HEK293 (cell line): ENCODE measurements at regions not wholly inside any gene's neighbourhood (a gene's known extent, or its start where the extent isn't known, plus 50 kb on each side); places are given as distances from the start of the nearest gene placed in this dataset.

Experiments
- CTCF ChIA-PET: fragments of 350-600 bp; formaldehyde crosslinking; extraction: SDS; loops from one replicate; lab custom pipeline; 2021; ENCODE audit warnings: antibody characterized with exemption; lab: Yijun Ruan, JAX
- POLR2A ChIA-PET: fragments of 300-600 bp; formaldehyde crosslinking; extraction: SDS; loops from one replicate; lab custom pipeline; 2020; ENCODE audit warnings: antibody characterized with exemption, inconsistent platforms; lab: Yijun Ruan, JAX
- H3K27ac ChIP-seq: fragments of 200-500 bp; sonication (Bioruptor generic); 2 replicates; pipeline ENCODE4 v1.5.1; 2014; ENCODE audit warnings: low read depth, low read length, control low read depth, inconsistent platforms; ENCODE audit errors: extremely low read depth
- H3K36me3 ChIP-seq, 2 experiments: fragments of 200-500 bp in 1 of 2; sonication (Bioruptor generic) in 1 of 2; 1 replicate in 1 of 2; 2 replicates in 1 of 2; pipeline ENCODE4 v1.5.1; 2014 to 2017; ENCODE audit warnings: inconsistent platforms in 2 of 2, low read length in 2 of 2; ENCODE audit not compliant: control insufficient read depth in 2 of 2, insufficient read depth in 1 of 2
- H3K4me1 ChIP-seq: fragments of 200-500 bp; sonication (Bioruptor generic); 2 replicates; pipeline ENCODE4 v1.5.1; 2014; ENCODE audit warnings: mild to moderate bottlenecking, low read length, inconsistent platforms; ENCODE audit not compliant: control insufficient read depth, insufficient read depth
- H3K4me3 ChIP-seq: 2 replicates; pipeline ENCODE4 v1.5.1; 2011; ENCODE audit warnings: low read depth, mild to moderate bottlenecking, control low read depth, low read length, moderate library complexity
- H3K9me3 ChIP-seq: fragments of 200-500 bp; sonication (Bioruptor generic); 2 replicates; pipeline ENCODE4 v1.5.1; 2014; ENCODE audit warnings: low read depth, low read length, inconsistent platforms; ENCODE audit not compliant: control insufficient read depth, insufficient read depth
- BCL11B ChIP-seq: fragments of 450-650 bp; formaldehyde crosslinking; IDR thresholded peaks from 2 replicates; pipeline ENCODE4 v1.5.1; 2016; ENCODE audit warnings: low read depth, missing biosample characterization, missing genetic modification characterization
- INSM2 ChIP-seq: fragments of 450-650 bp; formaldehyde crosslinking; IDR thresholded peaks from 2 replicates; pipeline ENCODE4 v1.5.1; 2016; ENCODE audit warnings: missing biosample characterization, missing genetic modification characterization
- KLF7 ChIP-seq: fragments of 450-650 bp; formaldehyde crosslinking; IDR thresholded peaks from 2 replicates; pipeline ENCODE4 v1.5.1; 2016; ENCODE audit warnings: missing biosample characterization, missing genetic modification characterization, borderline replicate concordance
- MEIS1 ChIP-seq: sonication (generic); formaldehyde crosslinking; IDR thresholded peaks from 2 replicates; pipeline ENCODE4 v1.8.1; 2022; ENCODE audit warnings: missing genetic modification reagents, mild to moderate bottlenecking, borderline replicate concordance
- MYNN ChIP-seq: fragments of 450-650 bp; formaldehyde crosslinking; IDR thresholded peaks from 2 replicates; pipeline ENCODE4 v1.5.1; 2016; ENCODE audit warnings: missing biosample characterization, missing genetic modification characterization, borderline replicate concordance
- OSR2 ChIP-seq: fragments of 450-650 bp; formaldehyde crosslinking; IDR thresholded peaks from 2 replicates; pipeline ENCODE4 v1.5.1; 2016; ENCODE audit warnings: missing biosample characterization, missing genetic modification characterization
- PRDM6 ChIP-seq: fragments of 450-650 bp; formaldehyde crosslinking; IDR thresholded peaks from 2 replicates; pipeline ENCODE4 v1.5.1; 2017; ENCODE audit warnings: missing biosample characterization, missing genetic modification characterization
- RBAK ChIP-seq: fragments of 450-650 bp; formaldehyde crosslinking; IDR thresholded peaks from 2 replicates; pipeline ENCODE4 v1.5.1; 2016; ENCODE audit warnings: missing biosample characterization, missing genetic modification characterization
- YY2 ChIP-seq: fragments of 450-650 bp; formaldehyde crosslinking; IDR thresholded peaks from 2 replicates; pipeline ENCODE4 v1.5.1; 2016; ENCODE audit warnings: missing biosample characterization, missing genetic modification characterization
- ZBTB44 ChIP-seq: fragments of 450-650 bp; IDR thresholded peaks from 2 replicates; pipeline ENCODE4 v1.5.1; 2018; ENCODE audit warnings: missing biosample characterization, mild to moderate bottlenecking, missing genetic modification characterization
- ZNF10 ChIP-seq: fragments of 450-650 bp; formaldehyde crosslinking; IDR thresholded peaks from 2 replicates; pipeline ENCODE4 v1.5.1; 2017; ENCODE audit warnings: missing biosample characterization, missing genetic modification characterization
- ZNF132 ChIP-seq: fragments of 450-650 bp; formaldehyde crosslinking; IDR thresholded peaks from 2 replicates; pipeline ENCODE4 v1.5.1; 2017; ENCODE audit warnings: missing biosample characterization, missing genetic modification characterization, borderline replicate concordance
- ZNF155 ChIP-seq: fragments of 450-650 bp; formaldehyde crosslinking; IDR thresholded peaks from 2 replicates; pipeline ENCODE4 v1.5.1; 2016; ENCODE audit warnings: missing biosample characterization, missing genetic modification characterization
- ZNF174 ChIP-seq: fragments of 450-650 bp; formaldehyde crosslinking; IDR thresholded peaks from 2 replicates; pipeline ENCODE4 v1.5.0; 2017; ENCODE audit warnings: missing biosample characterization, mild to moderate bottlenecking, missing genetic modification characterization
- ZNF202 ChIP-seq: fragments of 450-650 bp; formaldehyde crosslinking; IDR thresholded peaks from 2 replicates; pipeline ENCODE4 v1.5.1; 2016; ENCODE audit warnings: missing biosample characterization, missing genetic modification characterization, borderline replicate concordance
- ZNF211 ChIP-seq: fragments of 450-650 bp; formaldehyde crosslinking; IDR thresholded peaks from 2 replicates; pipeline ENCODE4 v1.5.1; 2016; ENCODE audit warnings: low read depth, missing biosample characterization, missing genetic modification characterization
- ZNF23 ChIP-seq: fragments of 450-650 bp; formaldehyde crosslinking; IDR thresholded peaks from 2 replicates; pipeline ENCODE4 v1.5.1; 2016; ENCODE audit warnings: missing biosample characterization, missing genetic modification characterization, borderline replicate concordance
- ZNF239 ChIP-seq: fragments of 450-650 bp; formaldehyde crosslinking; IDR thresholded peaks from 2 replicates; pipeline ENCODE4 v1.5.1; 2016; ENCODE audit warnings: missing biosample characterization, missing genetic modification characterization
- ZNF274 ChIP-seq, 2 experiments: fragments of 200-500 bp in 1 of 2; fragments of 450-650 bp in 1 of 2; sonication (Bioruptor generic) in 1 of 2; formaldehyde crosslinking in 1 of 2; IDR thresholded peaks; 2 replicates each; pipeline versions ENCODE4 v1.5.1 to v1.6.1; 2014 to 2016; ENCODE audit warnings: borderline replicate concordance in 1 of 2, inconsistent platforms in 1 of 2, low read length in 1 of 2, missing biosample characterization in 1 of 2, missing genetic modification characterization in 1 of 2
- ZNF366 ChIP-seq: fragments of 450-650 bp; formaldehyde crosslinking; conservative IDR thresholded peaks from 2 replicates; pipeline ENCODE4 v1.5.1; 2016; ENCODE audit warnings: missing biosample characterization, missing genetic modification characterization
- ZNF404 ChIP-seq: fragments of 450-650 bp; formaldehyde crosslinking; IDR thresholded peaks from 2 replicates; pipeline ENCODE4 v1.5.1; 2017; ENCODE audit warnings: missing biosample characterization, missing genetic modification characterization
- ZNF558 ChIP-seq: fragments of 450-650 bp; formaldehyde crosslinking; IDR thresholded peaks from 2 replicates; pipeline ENCODE4 v1.5.1; 2016; ENCODE audit warnings: missing biosample characterization, missing genetic modification characterization
- ZNF629 ChIP-seq: fragments of 450-650 bp; formaldehyde crosslinking; IDR thresholded peaks from 2 replicates; pipeline ENCODE4 v1.5.1; 2017; ENCODE audit warnings: missing biosample characterization, missing genetic modification characterization
- ZNF639 ChIP-seq: fragments of 450-650 bp; formaldehyde crosslinking; IDR thresholded peaks from 2 replicates; pipeline ENCODE4 v1.5.1; 2016; ENCODE audit warnings: missing biosample characterization, missing genetic modification characterization
- ZNF692 ChIP-seq: fragments of 450-650 bp; formaldehyde crosslinking; IDR thresholded peaks from 2 replicates; pipeline ENCODE4 v1.5.1; 2016; ENCODE audit warnings: missing biosample characterization, missing genetic modification characterization
- ZNF768 ChIP-seq: fragments of 450-650 bp; formaldehyde crosslinking; IDR thresholded peaks from 2 replicates; pipeline ENCODE4 v1.5.1; 2018; ENCODE audit warnings: missing biosample characterization, mild to moderate bottlenecking, missing genetic modification characterization
- ZNF830 ChIP-seq: fragments of 450-650 bp; IDR thresholded peaks from 2 replicates; pipeline ENCODE4 v1.5.0; 2018; ENCODE audit warnings: missing biosample characterization, missing genetic modification characterization, low read depth, mild to moderate bottlenecking, moderate library complexity
- ZSCAN30 ChIP-seq: fragments of 450-650 bp; IDR thresholded peaks from 2 replicates; pipeline ENCODE4 v1.5.1; 2018; ENCODE audit warnings: missing biosample characterization, mild to moderate bottlenecking, missing genetic modification characterization, moderate library complexity

- POLR2A ChIA-PET, result no interaction called here
- H3K4me1 ChIP-seq, result 0 out of 2 replicates have a peak, but pooled peaks cover 2% of the 10 kb centered on the region
- TF ChIP-seq RBAK (tag by site-specific recombination) (no peak), PRDM6 (tag by site-specific recombination) (peak; percentile 34; the same call in 1 of the 2 replicates), OSR2 (tag by site-specific recombination) (0 out of 2 replicates have a peak, but pooled peaks have one; percentile 8), ZNF830 (no peak), ZNF174 (tag by site-specific recombination) (no peak), MYNN (no peak), ZNF202 (tag by site-specific recombination) (no peak), ZBTB44 (tag by site-specific recombination) (no peak), YY2 (no peak), ZNF629 (tag by site-specific recombination) (peak; percentile 38; the same call in 1 of the 2 replicates), ZNF155 (tag by site-specific recombination) (no peak), INSM2 (tag by site-specific recombination) (0 out of 2 replicates have a peak, but pooled peaks have one; percentile 21), ZNF639 (0 out of 2 replicates have a peak, but pooled peaks have one; percentile 27), ZNF132 (tag by site-specific recombination) (no peak), ZNF10 (tag by site-specific recombination) (0 out of 2 replicates have a peak, but pooled peaks have one; percentile 25), BCL11B (tag by site-specific recombination) (no peak), ZNF274 (IDR thresholded peaks at IDR 0.05; ENCODE audit: low read length) (no peak), ZNF274 (tag by site-specific recombination; IDR thresholded peaks at IDR 0.05; ENCODE audit: borderline replicate concordance) (no peak), ZNF239 (tag by site-specific recombination) (no peak), ZNF692 (tag by site-specific recombination) (no peak), ZNF211 (tag by site-specific recombination) (no peak), ZNF768 (tag by site-specific recombination) (no peak), ZSCAN30 (tag by site-specific recombination) (no peak), ZNF366 (tag by site-specific recombination) (peak; percentile 53; the same call in 1 of the 2 replicates), ZNF404 (tag by site-specific recombination) (no peak), KLF7 (no peak), ZNF558 (no peak), ZNF23 (tag by site-specific recombination) (no peak), MEIS1 (CRISPR knock-in tag) (no peak)
Measured at GRCh38 chr3:151976211-151977050, 103.0 kb downstream of the SUCNR1 start.

More at GRCh38 chr3:151976211-151977050, 103.0 kb downstream of the SUCNR1 start:
- no peak overlapping the region for H3K27ac ChIP-seq
- CTCF ChIA-PET, result no interaction called here
- no peaks in the 10 kb centered on the region for H3K9me3 ChIP-seq
- no peak overlapping the region for H3K4me3 ChIP-seq
- no peaks in the 10 kb centered on the region for H3K36me3 ChIP-seq
